Endodermal cell (in vitro differentiated cells): ENCODE measurements at regions not wholly inside any gene's neighbourhood (a gene's known extent, or its start where the extent isn't known, plus 50 kb on each side); places are given as distances from the start of the nearest gene placed in this dataset.
"Not testable (repeated sequence)": the region's sequence is repeated elsewhere in the genome, so short reads cannot be mapped to it uniquely, and the experiment has no call there.

Source experiments
- DNase-seq: peaks from one replicate; pipeline ENCODE4 v3.0.0-alpha.2; 2017
- H3K27ac ChIP-seq: 2 replicates; pipeline ENCODE4 v1.5.1; 2013; ENCODE audit warnings: mild to moderate bottlenecking, low read depth, low read length, moderate library complexity
- H3K27me3 ChIP-seq: 2 replicates; pipeline ENCODE4 v1.6.1; 2013; ENCODE audit warnings: mild to moderate bottlenecking, low read length, moderate library complexity; ENCODE audit not compliant: insufficient read depth, control insufficient read depth, poor library complexity, severe bottlenecking
- H3K36me3 ChIP-seq: 2 replicates; pipeline ENCODE4 v1.7.0; 2013; ENCODE audit warnings: mild to moderate bottlenecking, low read length, moderate library complexity; ENCODE audit not compliant: control insufficient read depth, insufficient read depth
- H3K4me1 ChIP-seq: one replicate; pipeline ENCODE4 v1.7.0; 2013; ENCODE audit warnings: low read length; ENCODE audit not compliant: control insufficient read depth, insufficient read depth
- H3K4me3 ChIP-seq: 2 replicates; pipeline ENCODE4 v1.5.1; 2013; ENCODE audit warnings: mild to moderate bottlenecking, low read length, moderate library complexity
- H3K9ac ChIP-seq: 2 replicates; pipeline ENCODE4 v1.6.1; 2013; ENCODE audit warnings: mild to moderate bottlenecking, low read length, moderate library complexity; ENCODE audit not compliant: poor library complexity, severe bottlenecking; ENCODE audit errors: extremely low read depth
- H3K9me3 ChIP-seq: 2 replicates; pipeline ENCODE4 v1.6.1; 2013; ENCODE audit warnings: mild to moderate bottlenecking, low read length, moderate library complexity; ENCODE audit not compliant: control insufficient read depth
- H3K27ac Mint-ChIP-seq: 2 replicates; pipeline ENCODE4 v1.8.0; 2020; ENCODE audit warnings: mixed read lengths
- H3K27me3 Mint-ChIP-seq: 2 replicates; pipeline ENCODE4 v1.8.0; 2021; ENCODE audit warnings: mild to moderate bottlenecking, mixed read lengths; ENCODE audit not compliant: insufficient read depth
- H3K36me3 Mint-ChIP-seq: 2 replicates; pipeline ENCODE4 v1.8.0; 2020; ENCODE audit warnings: low read depth, mixed read lengths
- H3K4me1 Mint-ChIP-seq: 2 replicates; pipeline ENCODE4 v1.8.0; 2020; ENCODE audit warnings: mixed read lengths
- H3K4me3 Mint-ChIP-seq: 2 replicates; pipeline ENCODE4 v1.8.0; 2020; ENCODE audit warnings: mild to moderate bottlenecking, moderate library complexity, mixed read lengths
- H3K9me3 Mint-ChIP-seq: 2 replicates; pipeline ENCODE4 v1.8.0; 2020; ENCODE audit warnings: mild to moderate bottlenecking, mixed read lengths
- WGBS, 2 experiments: methylation state at CpG; one replicate each; pipeline versions ENCODE4 v1.1.5 to v1.1.7; 2013; ENCODE audit warnings: missing lambda C conversion rate in 2 of 2, mixed read lengths in 1 of 2; ENCODE audit not compliant: insufficient coverage in 1 of 2, insufficient read length in 1 of 2; 5-methylcytosine and 5-hydroxymethylcytosine counted together
- TF ChIP-seq, protein P1 (sequence below): fragments of 200-600 bp; sonication (generic); conservative IDR thresholded peaks from 2 replicates; pipeline ENCODE4 v1.5.0; 2021; ENCODE audit warnings: antibody characterized with exemption, mild to moderate bottlenecking

- H3K9ac ChIP-seq, result no peak overlapping the region
- TF ChIP-seq, protein P1, sequence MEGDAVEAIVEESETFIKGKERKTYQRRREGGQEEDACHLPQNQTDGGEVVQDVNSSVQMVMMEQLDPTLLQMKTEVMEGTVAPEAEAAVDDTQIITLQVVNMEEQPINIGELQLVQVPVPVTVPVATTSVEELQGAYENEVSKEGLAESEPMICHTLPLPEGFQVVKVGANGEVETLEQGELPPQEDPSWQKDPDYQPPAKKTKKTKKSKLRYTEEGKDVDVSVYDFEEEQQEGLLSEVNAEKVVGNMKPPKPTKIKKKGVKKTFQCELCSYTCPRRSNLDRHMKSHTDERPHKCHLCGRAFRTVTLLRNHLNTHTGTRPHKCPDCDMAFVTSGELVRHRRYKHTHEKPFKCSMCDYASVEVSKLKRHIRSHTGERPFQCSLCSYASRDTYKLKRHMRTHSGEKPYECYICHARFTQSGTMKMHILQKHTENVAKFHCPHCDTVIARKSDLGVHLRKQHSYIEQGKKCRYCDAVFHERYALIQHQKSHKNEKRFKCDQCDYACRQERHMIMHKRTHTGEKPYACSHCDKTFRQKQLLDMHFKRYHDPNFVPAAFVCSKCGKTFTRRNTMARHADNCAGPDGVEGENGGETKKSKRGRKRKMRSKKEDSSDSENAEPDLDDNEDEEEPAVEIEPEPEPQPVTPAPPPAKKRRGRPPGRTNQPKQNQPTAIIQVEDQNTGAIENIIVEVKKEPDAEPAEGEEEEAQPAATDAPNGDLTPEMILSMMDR, result no peak
- no peak overlapping the region for H3K27ac Mint-ChIP-seq
- no peak overlapping the region for H3K27ac ChIP-seq
- H3K36me3 ChIP-seq, result no peaks in the 10 kb centered on the region
- H3K4me3 Mint-ChIP-seq, result no peak overlapping the region
- H3K9me3 ChIP-seq, result peaks cover under 1% of the 10 kb centered on the region
- H3K27me3 Mint-ChIP-seq, result no peaks in the 10 kb centered on the region
- H3K27me3 ChIP-seq, result no peaks in the 10 kb centered on the region
- no peak overlapping the region for H3K4me3 ChIP-seq
- no peak for DNase-seq
- H3K36me3 Mint-ChIP-seq, result no peaks in the 10 kb centered on the region
- H3K4me1 ChIP-seq, result no peaks in the 10 kb centered on the region
- H3K4me1 Mint-ChIP-seq, result peaks cover 7% of the 10 kb centered on the region
- peaks cover 7% of the 10 kb centered on the region for H3K9me3 Mint-ChIP-seq
Measured at GRCh38 chr3:153399636-153400035, 237.6 kb downstream of the RAP2B start.

DNA sequence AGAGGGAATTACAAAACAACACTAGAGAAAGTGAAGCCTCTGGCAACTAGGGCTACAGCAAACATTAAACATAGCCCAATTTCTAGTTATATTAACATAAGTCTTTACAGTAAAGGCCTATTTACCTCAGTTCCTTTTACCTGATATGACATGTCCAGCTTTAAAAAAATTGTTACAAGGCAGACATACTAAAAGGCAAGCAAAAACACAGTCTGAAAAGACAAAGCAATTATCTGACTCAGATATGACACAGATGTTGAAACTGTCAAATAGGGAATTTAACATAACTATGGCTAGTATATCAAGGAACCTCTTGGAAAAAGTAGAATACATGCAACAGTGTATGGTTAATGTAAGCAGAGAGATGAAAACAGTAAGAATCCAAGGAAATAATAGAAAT lies 238.6 kb downstream of the RAP2B start:
- Histone ChIP-seq H3K27me3 (no peaks in the 10 kb centered on the region), H3K9me3 (no peaks in the 10 kb centered on the region), H3K4me3 (no peak overlapping the region), H3K36me3 (no peaks in the 10 kb centered on the region), H3K4me1 (no peaks in the 10 kb centered on the region), H3K27ac (no peak overlapping the region), H3K9ac (no peak overlapping the region)
- Mint-ChIP-seq H3K4me1 (peaks cover 7% of the 10 kb centered on the region), H3K4me3 (no peak overlapping the region), H3K36me3 (no peaks in the 10 kb centered on the region), H3K27me3 (no peaks in the 10 kb centered on the region), H3K27ac (no peak overlapping the region), H3K9me3 (peaks cover 2% of the 10 kb centered on the region)
- TF ChIP-seq, protein P1, result no peak
- no peak for DNase-seq

- peaks cover 2% of the 10 kb centered on the region for H3K9me3 Mint-ChIP-seq
- no peak overlapping the region for H3K27ac Mint-ChIP-seq
- no peak overlapping the region for H3K9ac ChIP-seq
- H3K4me1 Mint-ChIP-seq, result no peaks in the 10 kb centered on the region
- WGBS, 2 experiments, result 52% methylated on average over 1 of the region's 2 CpGs; no CpG with 5 or more reads in 1 of the 2 experiments
- DNase-seq, result no peak
- no peaks in the 10 kb centered on the region for H3K27me3 Mint-ChIP-seq
- no peaks in the 10 kb centered on the region for H3K27me3 ChIP-seq
- TF ChIP-seq, protein P1, result no peak
- no peak overlapping the region for H3K27ac ChIP-seq
- no peaks in the 10 kb centered on the region for H3K4me1 ChIP-seq
- no peaks in the 10 kb centered on the region for H3K36me3 Mint-ChIP-seq
- H3K4me3 ChIP-seq, result no peak overlapping the region
- no peak overlapping the region for H3K4me3 Mint-ChIP-seq
- H3K9me3 ChIP-seq, result no peaks in the 10 kb centered on the region
- no peaks in the 10 kb centered on the region for H3K36me3 ChIP-seq
Measured at GRCh38 chr3:153404157-153404556, 242.1 kb downstream of the RAP2B start.

- H3K4me3 Mint-ChIP-seq, H3K27ac Mint-ChIP-seq, H3K4me1 Mint-ChIP-seq, H3K27ac ChIP-seq, H3K9ac ChIP-seq, H3K4me1 ChIP-seq, H3K9me3 ChIP-seq, H3K4me3 ChIP-seq, DNase-seq, H3K9me3 Mint-ChIP-seq, H3K36me3 Mint-ChIP-seq, H3K27me3 Mint-ChIP-seq, H3K36me3 ChIP-seq, H3K27me3 ChIP-seq: not testable (repeated sequence)
- 91% methylated on average over 4 of the region's 4 CpGs; no CpG with 5 or more reads in 1 of the 2 experiments for WGBS, 2 experiments
Measured at GRCh38 chr3:153405320-153405719, 243.3 kb downstream of the RAP2B start.
